Activated T-cell treated with anti-CD3 and anti-CD28 coated beads, Interleukin-2, amount 50 U/mL, for 48 hours (primary cell): ENCODE measurements at regions not wholly inside any gene's neighbourhood (a gene's known extent, or its start where the extent isn't known, plus 50 kb on each side); places are given as distances from the start of the nearest gene placed in this dataset.

Experiments used
- DNase-seq, 2 experiments: peaks; one replicate each; pipeline ENCODE4 v3.0.0-alpha.2; 2020

GRCh38 chr4:149931431-149931830 is 115.8 kb upstream of the IQCM start:
- DNase-seq = no peak

DNA sequence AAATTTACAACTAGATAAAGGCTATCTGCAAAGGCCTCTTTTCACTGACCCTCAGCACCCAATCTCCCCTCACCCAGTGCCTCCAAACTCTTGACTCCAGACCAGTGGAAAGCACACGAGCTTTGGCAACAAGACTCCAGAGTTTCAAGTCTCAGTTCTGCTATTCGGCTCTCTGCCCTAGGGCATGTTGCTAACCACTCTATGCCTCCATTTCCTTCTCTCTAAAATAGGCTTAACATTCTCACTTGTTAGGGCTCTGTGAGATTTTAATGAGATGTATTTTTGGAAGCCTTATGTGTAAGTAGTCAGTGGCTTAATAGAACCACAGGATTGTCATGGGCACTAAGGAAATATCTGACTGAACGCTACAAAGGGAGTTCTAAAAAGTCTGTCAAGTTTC is 116.5 kb upstream of the IQCM start:
- DNase-seq = no peak

- no peak for DNase-seq
These were observed 117.5 kb upstream of the IQCM start for GRCh38 chr4:149933120-149933519.

- DNase-seq = no peak
These were observed 118.2 kb upstream of the IQCM start for GRCh38 chr4:149933883-149934282.

- no peak for DNase-seq
These were observed 128.9 kb upstream of the DCLK2 start for GRCh38 chr4:149949381-149949780.

GRCh38 chr4:149951152-149951900 is 126.9 kb upstream of the DCLK2 start:
- no peak for DNase-seq

GRCh38 chr4:149952101-149952500 is 126.1 kb upstream of the DCLK2 start:
- DNase-seq = no peak

GRCh38 chr4:149952716-149953115 is 125.5 kb upstream of the DCLK2 start:
- DNase-seq = no peak

DNA sequence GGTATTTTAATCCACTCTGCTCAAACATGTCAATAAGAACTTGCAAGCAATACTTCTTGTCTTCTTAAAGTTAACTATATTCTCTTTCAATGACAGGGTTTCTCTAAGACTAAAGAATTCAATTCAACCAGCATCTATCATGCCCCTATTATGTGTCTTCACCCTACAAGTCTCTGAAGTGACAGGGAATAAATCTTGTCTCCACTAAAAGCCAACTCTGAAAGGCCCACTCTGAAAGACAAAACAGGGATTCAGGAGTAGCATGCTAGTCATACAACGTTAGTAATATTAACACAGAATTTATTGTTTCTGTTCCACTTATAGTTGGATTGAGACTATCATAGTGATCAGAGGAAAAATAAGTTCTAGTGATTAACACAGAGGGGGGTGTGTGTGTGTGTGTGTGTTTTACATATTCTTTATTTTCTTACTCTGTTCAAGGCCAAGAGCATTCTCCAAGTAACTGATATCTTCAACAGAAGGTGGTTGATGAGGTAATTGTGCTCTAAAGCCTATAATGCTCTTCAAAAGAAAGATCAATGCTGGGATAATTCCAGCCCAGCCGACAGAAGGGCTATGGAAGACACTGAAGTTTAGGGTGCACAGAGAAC is 122.4 kb upstream of the DCLK2 start:
- DNase-seq = no peak

DNA sequence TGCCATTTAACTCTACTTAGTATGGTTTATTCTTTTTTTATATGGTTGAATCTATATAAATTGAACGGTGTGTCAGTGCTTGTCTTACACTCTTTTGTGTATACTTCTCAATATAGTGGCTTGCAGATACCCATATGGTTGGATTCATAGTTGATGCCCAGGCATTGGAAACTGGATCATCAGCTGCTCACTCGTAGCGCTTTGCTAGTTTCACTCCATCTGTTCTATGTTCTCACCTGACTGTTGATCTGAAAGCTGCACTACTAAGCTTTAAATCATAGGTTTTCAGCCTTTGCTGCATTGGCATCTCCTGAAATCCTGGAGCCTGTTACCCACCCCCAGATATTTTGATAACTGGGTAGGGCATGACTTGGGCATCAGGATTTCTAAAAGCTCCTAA is 121.6 kb upstream of the DCLK2 start:
- no peak for DNase-seq

- DNase-seq = no peak
These were observed 116.2 kb upstream of the DCLK2 start for GRCh38 chr4:149961876-149962597.

GRCh38 chr4:149964001-149964796 is 114.0 kb upstream of the DCLK2 start:
- no peak for DNase-seq

DNA sequence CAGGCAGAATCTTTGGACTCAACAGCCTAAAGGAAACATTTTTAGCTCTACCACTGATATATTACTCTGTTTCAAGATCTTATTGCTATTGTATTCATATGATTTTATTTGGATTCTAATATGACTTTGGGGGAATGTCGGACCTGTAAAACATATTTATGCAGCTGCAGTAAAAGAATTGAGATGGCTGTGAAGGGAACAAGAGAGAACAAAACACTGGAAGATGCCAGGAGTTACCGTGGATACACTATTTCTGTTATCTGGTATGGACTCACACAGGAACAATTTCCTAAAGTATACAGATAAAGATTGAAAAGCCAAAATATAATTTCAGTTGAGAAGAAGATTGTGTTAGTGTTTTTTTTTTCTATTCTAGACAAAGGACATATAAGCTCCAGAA is 113.0 kb upstream of the DCLK2 start:
- no peak for DNase-seq

DNA sequence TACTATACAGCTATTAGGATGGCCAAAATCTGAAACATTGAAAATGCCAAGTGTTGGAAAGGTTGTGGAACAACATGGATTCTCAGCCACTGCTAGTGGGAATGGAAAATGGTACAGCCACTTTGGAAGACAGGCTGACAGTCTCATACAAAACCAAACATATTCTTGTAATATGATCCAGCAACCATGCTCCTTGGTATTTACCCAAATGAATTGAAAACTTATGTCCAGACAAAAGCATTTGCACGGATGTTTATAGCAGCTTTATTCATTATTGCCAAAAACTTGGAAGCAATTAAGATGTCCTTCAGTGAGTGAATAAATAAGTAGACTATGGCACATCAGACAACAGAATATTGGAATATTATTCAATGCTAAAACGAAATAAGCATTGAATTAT is 105.8 kb upstream of the DCLK2 start:
- DNase-seq = no peak

GRCh38 chr4:149973181-149973580 is 105.1 kb upstream of the DCLK2 start:
- no peak for DNase-seq

GRCh38 chr4:149975172-149975571 is 103.1 kb upstream of the DCLK2 start:
- DNase-seq = no peak

DNA sequence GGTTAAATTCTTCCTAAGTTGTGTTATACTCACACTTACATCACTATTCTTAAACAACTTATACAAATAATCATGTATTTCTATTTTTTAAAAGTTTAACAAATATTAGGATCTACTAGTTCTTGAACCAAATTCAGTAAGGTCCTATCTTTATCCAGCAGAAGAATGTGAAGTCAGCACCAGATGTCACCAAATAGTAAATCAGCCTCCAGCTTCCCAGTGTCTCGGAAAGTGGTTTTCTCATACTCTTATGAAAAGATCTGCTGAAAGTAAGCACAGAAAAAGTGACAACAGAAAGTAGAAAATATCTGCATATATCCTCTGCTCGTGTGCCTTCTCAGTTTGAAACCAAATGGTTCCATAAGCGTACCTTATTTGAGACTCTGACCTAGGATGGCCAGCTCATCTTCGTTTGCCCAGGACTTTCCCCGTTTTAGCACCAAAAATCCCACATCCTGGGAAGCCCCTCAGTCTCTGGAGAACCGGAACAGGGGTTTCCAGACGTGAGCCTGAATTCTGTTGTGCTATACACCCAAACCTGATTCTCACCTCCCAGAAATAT is 98.0 kb upstream of the DCLK2 start:
- DNase-seq = no peak

DNA sequence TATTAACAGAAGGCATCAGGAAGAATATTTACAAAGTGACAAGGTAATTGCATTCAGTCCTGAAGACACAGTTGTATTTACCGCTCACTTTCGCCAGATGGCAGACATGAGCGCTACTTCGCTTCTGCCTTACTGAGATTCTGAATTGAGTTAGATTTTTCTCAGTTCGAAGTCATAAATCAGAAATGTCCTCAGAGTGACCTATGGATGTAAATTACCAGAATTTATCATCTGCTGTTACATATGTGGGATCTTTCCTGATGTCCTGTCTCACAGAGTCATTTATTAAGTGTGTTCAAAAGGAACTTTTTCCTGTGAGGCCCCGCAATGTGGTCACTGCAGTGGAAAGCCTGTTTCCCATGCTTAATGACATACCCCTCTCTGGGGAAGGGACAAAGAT is 97.3 kb upstream of the DCLK2 start:
- peak; percentile 63 to 68 for DNase-seq

- no peak for DNase-seq
These were observed 94.8 kb upstream of the DCLK2 start for GRCh38 chr4:149983401-149983800.

DNA sequence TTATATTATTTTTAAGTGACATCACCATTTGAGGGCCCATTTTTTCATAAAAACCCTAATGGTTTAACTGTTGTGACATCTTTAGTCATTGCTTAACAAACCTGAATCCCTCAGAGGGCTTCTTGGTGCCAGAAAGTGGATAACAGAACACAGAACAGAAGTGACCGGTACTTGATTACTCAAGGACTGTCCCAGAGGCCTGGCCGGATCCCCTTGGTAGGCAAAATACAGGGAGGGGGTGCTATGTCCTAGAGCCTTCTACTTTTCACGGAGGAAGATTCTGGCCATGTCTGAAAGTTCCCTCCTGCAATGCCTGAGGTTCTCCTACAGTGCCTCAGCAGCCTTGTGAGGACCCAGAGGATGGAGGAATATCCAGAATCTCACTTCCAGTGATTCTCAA is 94.3 kb upstream of the DCLK2 start:
- no peak for DNase-seq

- no peak for DNase-seq
These were observed 92.3 kb upstream of the DCLK2 start for GRCh38 chr4:149985981-149986380.

DNA sequence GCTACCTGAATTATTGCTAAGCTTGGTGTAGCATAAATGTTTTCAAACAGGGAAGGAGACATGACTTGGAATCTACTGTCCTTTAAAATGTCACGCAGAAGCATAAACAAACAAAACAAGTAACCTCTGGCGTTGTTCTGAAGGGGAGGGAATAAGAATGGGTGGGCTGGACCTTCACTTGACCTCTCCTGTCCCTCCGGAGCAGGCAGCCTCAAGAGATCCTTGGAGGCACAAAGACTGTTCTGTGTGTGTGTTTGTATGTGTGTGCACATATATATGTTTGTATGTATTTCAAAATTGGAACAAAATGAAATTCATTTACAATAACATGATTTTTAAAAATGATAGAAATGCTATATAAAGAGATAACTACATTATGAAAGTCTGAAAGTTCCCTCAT is 91.3 kb upstream of the DCLK2 start:
- no peak for DNase-seq
